GM13976 (cell line): ENCODE measurements at regions not wholly inside any gene's neighbourhood (a gene's known extent, or its start where the extent isn't known, plus 50 kb on each side); places are given as distances from the start of the nearest gene placed in this dataset.
"Not testable (repeated sequence)": the region's sequence is repeated elsewhere in the genome, so short reads cannot be mapped to it uniquely, and the experiment has no call there.

Experiments used
- DNase-seq: peaks from one replicate; pipeline ENCODE4 v3.0.0; 2012; ENCODE audit warnings: low spot score
- CTCF ChIP-seq: IDR thresholded peaks from 2 replicates; pipeline ENCODE4 v1.5.1; 2012; ENCODE audit warnings: borderline replicate concordance, mild to moderate bottlenecking; ENCODE audit not compliant: insufficient read depth; ENCODE audit errors: extremely low read depth, missing control alignments, control extremely low read depth
- in situ Hi-C: fragments of 300-500 bp; cut with MboI; formaldehyde crosslinking; loops from one replicate; pipeline ENCODE4 v1.12.0; 2022; ENCODE audit warnings: low sequenced_read_pairs, mixed read lengths, inconsistent platforms; ENCODE audit not compliant: unreplicated experiment

- no peak for DNase-seq
- in situ Hi-C loops: no loop called here
Measured at GRCh38 chr4:137408527-137409177, 123.6 kb downstream of the PCDH18 start.

GRCh38 chr4:137405833-137406232 lies 126.5 kb downstream of the PCDH18 start:
- DNase-seq, in situ Hi-C loops: not testable (repeated sequence)

More at GRCh38 chr4:137408527-137409177, 123.6 kb downstream of the PCDH18 start:
- TF ChIP-seq CTCF: no peak

GRCh38 chr4:137394018-137394417 lies 138.3 kb downstream of the PCDH18 start:
- TF ChIP-seq CTCF: no peak
- in situ Hi-C loops: no loop called here
- no peak for DNase-seq

- no peak for DNase-seq
- in situ Hi-C loops: no loop called here
Measured at GRCh38 chr4:137393044-137393443, 139.2 kb downstream of the PCDH18 start.

GRCh38 chr4:137390707-137391106 lies 141.6 kb downstream of the PCDH18 start:
- no peak for TF ChIP-seq CTCF
- in situ Hi-C loops: no loop called here
- DNase-seq: no peak

More at GRCh38 chr4:137393044-137393443, 139.2 kb downstream of the PCDH18 start:
- TF ChIP-seq CTCF: no peak

- TF ChIP-seq CTCF: no peak
- in situ Hi-C loops: no loop called here
- no peak for DNase-seq
Measured at GRCh38 chr4:137389911-137390520, 142.3 kb downstream of the PCDH18 start.

GRCh38 chr4:137387924-137388323 lies 144.4 kb downstream of the PCDH18 start:
- in situ Hi-C loops: no loop called here
- DNase-seq: no peak
- no peak for TF ChIP-seq CTCF
